HepG2 (cell line): ENCODE measurements at regions not wholly inside any gene's neighbourhood (a gene's known extent, or its start where the extent isn't known, plus 50 kb on each side); places are given as distances from the start of the nearest gene placed in this dataset.

Experiments
- ATAC-seq: fragments of 200-7000 bp; cut with Tn5 transposase; 3 replicates; pipeline ENCODE4 v1.9.1; 2020; ENCODE audit warnings: mild to moderate bottlenecking, moderate library complexity
- BruUV-seq: library from RNA; stranded (reverse); fragments of 400-500 nt; replicated peaks from 2 replicates; lab custom pipeline; 2021; lab: Mats Ljungman, UMichigan
- CTCF ChIA-PET: fragments of 300-600 bp; formaldehyde crosslinking; extraction: SDS; loops from one replicate; lab custom pipeline; 2021; ENCODE audit warnings: low total read pairs, inconsistent platforms, low intra/inter-chr PET ratio; lab: Yijun Ruan, JAX
- POLR2A ChIA-PET: fragments of 350-600 bp; sonication (Branson Sonifier 250); formaldehyde crosslinking; loops from one replicate; lab custom pipeline; 2020; ENCODE audit warnings: antibody characterized with exemption, inconsistent platforms; lab: Yijun Ruan, JAX
- DNase-seq: peaks from one replicate; pipeline ENCODE4 v3.0.0-alpha.2; 2015; ENCODE audit warnings: low spot score
- FAIRE-seq: peaks from 3 replicates; lab custom pipeline; 2011; peaks lifted over from hg19 to GRCh38; lab: Jason Lieb, UNC
- H2AFZ ChIP-seq: one replicate; pipeline ENCODE4 v1.6.1; 2011; ENCODE audit warnings: low read length, inconsistent platforms
- H3K27ac ChIP-seq: fragments of 300-600 bp; 3 replicates; pipeline ENCODE4 v1.8.0; 2011; ENCODE audit warnings: mixed run types, mild to moderate bottlenecking, mixed read lengths, low read length, inconsistent platforms; ENCODE audit not compliant: insufficient read depth; ENCODE audit errors: extremely low read length
- H3K27me3 ChIP-seq, 2 experiments: fragments of 200-600 bp in 1 of 2; 2 replicates in 1 of 2; 3 replicates in 1 of 2; pipeline versions ENCODE4 v1.6.0 to v1.8.0; 2011; ENCODE audit warnings: low read length in 2 of 2, mild to moderate bottlenecking in 2 of 2, moderate library complexity in 2 of 2, inconsistent platforms in 1 of 2; ENCODE audit not compliant: insufficient read depth in 2 of 2, control insufficient read depth in 1 of 2
- H3K36me3 ChIP-seq, 2 experiments: fragments of 200-600 bp in 1 of 2; replicated peaks in 1 of 2; 2 replicates in 1 of 2; 3 replicates in 1 of 2; pipeline versions ENCODE4 v1.5.1 to v1.8.0; 2011; ENCODE audit warnings: low read length in 2 of 2, inconsistent platforms in 1 of 2; ENCODE audit not compliant: insufficient read depth in 2 of 2, control insufficient read depth in 1 of 2
- H3K4me1 ChIP-seq: 2 replicates; pipeline ENCODE4 v1.5.1; 2012; ENCODE audit warnings: low read length, inconsistent platforms; ENCODE audit not compliant: insufficient read depth
- H3K4me2 ChIP-seq: 2 replicates; pipeline ENCODE4 v1.6.0; 2011; ENCODE audit warnings: low read depth, low read length, inconsistent platforms
- H3K4me3 ChIP-seq, 3 experiments: fragments of 200-600 bp in 1 of 3; sonication (generic), shearing (Covaris generic) in 1 of 3; replicated peaks in 1 of 3; 2 replicates each; pipeline ENCODE4 v1.5.1; 2011 to 2016; ENCODE audit warnings: low read length in 3 of 3, inconsistent platforms in 2 of 3, low read depth in 2 of 3, mild to moderate bottlenecking in 2 of 3, control low read depth in 1 of 3, mixed read lengths in 1 of 3; ENCODE audit not compliant: insufficient read depth in 1 of 3
- H3K79me2 ChIP-seq: one replicate; pipeline ENCODE4 v1.6.1; 2011; ENCODE audit warnings: low read length, inconsistent platforms; ENCODE audit not compliant: insufficient read depth
- H3K9ac ChIP-seq: 2 replicates; pipeline ENCODE4 v1.6.0; 2011; ENCODE audit warnings: mild to moderate bottlenecking, low read depth, low read length, inconsistent platforms; ENCODE audit not compliant: insufficient read depth
- H3K9me3 ChIP-seq: 2 replicates; pipeline ENCODE4 v1.5.1; 2012; ENCODE audit warnings: mild to moderate bottlenecking, low read length
- H4K20me1 ChIP-seq: 2 replicates; pipeline ENCODE4 v1.6.0; 2011; ENCODE audit warnings: inconsistent platforms, mild to moderate bottlenecking, low read length, moderate library complexity; ENCODE audit not compliant: insufficient read depth
- CEBPG ChIP-seq: IDR thresholded peaks from 2 replicates; pipeline ENCODE4 v1.6.1; 2016
- ETS1 ChIP-seq: sonication (generic); formaldehyde crosslinking; IDR thresholded peaks from 2 replicates; pipeline ENCODE4 v1.4.0; 2020; ENCODE audit warnings: missing genetic modification reagents
- HDAC2 ChIP-seq: sonication (generic); formaldehyde crosslinking; IDR thresholded peaks from 2 replicates; pipeline ENCODE4 v1.4.0; 2020; ENCODE audit warnings: missing genetic modification reagents
- HMG20A ChIP-seq: IDR thresholded peaks from 2 replicates; pipeline ENCODE4 v1.6.1; 2016; ENCODE audit warnings: borderline replicate concordance
- KMT2B ChIP-seq: IDR thresholded peaks from 2 replicates; pipeline ENCODE4 v1.6.1; 2016; ENCODE audit warnings: missing genetic modification reagents, missing compliant biosample characterization
- MYNN ChIP-seq: sonication (generic); formaldehyde crosslinking; IDR thresholded peaks from 2 replicates; pipeline ENCODE4 v1.4.0; 2020; ENCODE audit warnings: mild to moderate bottlenecking, low read depth, missing genetic modification reagents
- MYPOP ChIP-seq: sonication (generic); formaldehyde crosslinking; IDR thresholded peaks from 2 replicates; pipeline ENCODE4 v1.8.1; 2023; ENCODE audit warnings: mild to moderate bottlenecking, moderate library complexity, missing genetic modification reagents
- NFRKB ChIP-seq: fragments of 450-650 bp; IDR thresholded peaks from 2 replicates; pipeline ENCODE4 v1.6.1; 2017
- PRMT3 ChIP-seq: sonication (generic); formaldehyde crosslinking; IDR thresholded peaks from 2 replicates; pipeline ENCODE4 v1.8.1; 2022; ENCODE audit warnings: low read depth, mild to moderate bottlenecking, moderate library complexity, missing genetic modification reagents, borderline replicate concordance
- PTBP1 ChIP-seq: fragments of 200-400 bp; formaldehyde crosslinking; IDR thresholded peaks from 2 replicates; pipeline ENCODE4 v1.6.1; 2018; ENCODE audit warnings: low read length, low read depth; ENCODE audit not compliant: poor library complexity, severe bottlenecking
- ZFX ChIP-seq: sonication (generic); formaldehyde crosslinking; IDR thresholded peaks from 2 replicates; pipeline ENCODE4 v1.4.0; 2020; ENCODE audit warnings: mild to moderate bottlenecking, low read depth, missing genetic modification reagents, moderate library complexity
- ZNF503 ChIP-seq: sonication (generic); formaldehyde crosslinking; IDR thresholded peaks from 2 replicates; pipeline ENCODE4 v1.4.0; 2020; ENCODE audit warnings: missing genetic modification reagents
- ZNF644 ChIP-seq: IDR thresholded peaks from 2 replicates; pipeline ENCODE4 v1.6.1; 2016; ENCODE audit warnings: low read depth
- ZSCAN29 ChIP-seq: sonication (generic); formaldehyde crosslinking; conservative IDR thresholded peaks from 2 replicates; pipeline ENCODE4 v1.4.0; 2020; ENCODE audit warnings: mild to moderate bottlenecking, missing genetic modification reagents
- WGBS: methylation state at CpG from one replicate; pipeline ENCODE4 v1.1.6; 2017; ENCODE audit warnings: low lambda C conversion rate; 5-methylcytosine and 5-hydroxymethylcytosine counted together
- in situ Hi-C: cut with HindIII; loops from 2 replicates; pipeline ENCODE4 v1.10.0; 2017; ENCODE audit warnings: low pct_unique_long_range_greater_than_20kb; ENCODE audit not compliant: extremely low pct_ligation_motif_present
- intact Hi-C: fragments of 100-400 bp; cut with micrococcal nuclease; formaldehyde crosslinking; loops from one replicate; pipeline ENCODE4 v1.10.0; 2022; ENCODE audit not compliant: unreplicated experiment
- TF ChIP-seq, protein P1 (sequence below): sonication (generic); formaldehyde crosslinking; IDR thresholded peaks from 2 replicates; pipeline ENCODE4 v1.5.1; 2020; ENCODE audit warnings: mild to moderate bottlenecking, moderate library complexity, missing genetic modification reagents
- TF ChIP-seq, protein P2 (sequence below): sonication (generic); formaldehyde crosslinking; IDR thresholded peaks from 2 replicates; pipeline ENCODE4 v1.4.0; 2020; ENCODE audit warnings: missing genetic modification reagents

GRCh38 chr18:56284319-56284718 is 354.1 kb downstream of the TXNL1 start:
- H3K4me2 ChIP-seq = no peak overlapping the region
- CTCF ChIA-PET = no interaction called here
- TF ChIP-seq HDAC2 (CRISPR knock-in tag) = no peak
- TF ChIP-seq ZFX = no peak
- TF ChIP-seq PTBP1 = no peak
- no peak for TF ChIP-seq CEBPG (CRISPR knock-in tag)
- no peak for TF ChIP-seq ZNF644 (CRISPR knock-in tag)
- no peak for TF ChIP-seq HMG20A (CRISPR knock-in tag)
- no peak for TF ChIP-seq MYPOP (CRISPR knock-in tag)
- TF ChIP-seq ETS1 (CRISPR knock-in tag) = no peak
- TF ChIP-seq ZNF503 (CRISPR knock-in tag) = no peak
- TF ChIP-seq KMT2B (CRISPR knock-in tag) = no peak
- TF ChIP-seq, protein P1, sequence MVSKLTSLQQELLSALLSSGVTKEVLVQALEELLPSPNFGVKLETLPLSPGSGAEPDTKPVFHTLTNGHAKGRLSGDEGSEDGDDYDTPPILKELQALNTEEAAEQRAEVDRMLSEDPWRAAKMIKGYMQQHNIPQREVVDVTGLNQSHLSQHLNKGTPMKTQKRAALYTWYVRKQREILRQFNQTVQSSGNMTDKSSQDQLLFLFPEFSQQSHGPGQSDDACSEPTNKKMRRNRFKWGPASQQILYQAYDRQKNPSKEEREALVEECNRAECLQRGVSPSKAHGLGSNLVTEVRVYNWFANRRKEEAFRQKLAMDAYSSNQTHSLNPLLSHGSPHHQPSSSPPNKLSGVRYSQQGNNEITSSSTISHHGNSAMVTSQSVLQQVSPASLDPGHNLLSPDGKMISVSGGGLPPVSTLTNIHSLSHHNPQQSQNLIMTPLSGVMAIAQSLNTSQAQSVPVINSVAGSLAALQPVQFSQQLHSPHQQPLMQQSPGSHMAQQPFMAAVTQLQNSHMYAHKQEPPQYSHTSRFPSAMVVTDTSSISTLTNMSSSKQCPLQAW (CRISPR knock-in tag) = no peak
- no peak for TF ChIP-seq PRMT3 (CRISPR knock-in tag)
- no peak for TF ChIP-seq NFRKB
- TF ChIP-seq MYNN = no peak
- TF ChIP-seq, protein P2, sequence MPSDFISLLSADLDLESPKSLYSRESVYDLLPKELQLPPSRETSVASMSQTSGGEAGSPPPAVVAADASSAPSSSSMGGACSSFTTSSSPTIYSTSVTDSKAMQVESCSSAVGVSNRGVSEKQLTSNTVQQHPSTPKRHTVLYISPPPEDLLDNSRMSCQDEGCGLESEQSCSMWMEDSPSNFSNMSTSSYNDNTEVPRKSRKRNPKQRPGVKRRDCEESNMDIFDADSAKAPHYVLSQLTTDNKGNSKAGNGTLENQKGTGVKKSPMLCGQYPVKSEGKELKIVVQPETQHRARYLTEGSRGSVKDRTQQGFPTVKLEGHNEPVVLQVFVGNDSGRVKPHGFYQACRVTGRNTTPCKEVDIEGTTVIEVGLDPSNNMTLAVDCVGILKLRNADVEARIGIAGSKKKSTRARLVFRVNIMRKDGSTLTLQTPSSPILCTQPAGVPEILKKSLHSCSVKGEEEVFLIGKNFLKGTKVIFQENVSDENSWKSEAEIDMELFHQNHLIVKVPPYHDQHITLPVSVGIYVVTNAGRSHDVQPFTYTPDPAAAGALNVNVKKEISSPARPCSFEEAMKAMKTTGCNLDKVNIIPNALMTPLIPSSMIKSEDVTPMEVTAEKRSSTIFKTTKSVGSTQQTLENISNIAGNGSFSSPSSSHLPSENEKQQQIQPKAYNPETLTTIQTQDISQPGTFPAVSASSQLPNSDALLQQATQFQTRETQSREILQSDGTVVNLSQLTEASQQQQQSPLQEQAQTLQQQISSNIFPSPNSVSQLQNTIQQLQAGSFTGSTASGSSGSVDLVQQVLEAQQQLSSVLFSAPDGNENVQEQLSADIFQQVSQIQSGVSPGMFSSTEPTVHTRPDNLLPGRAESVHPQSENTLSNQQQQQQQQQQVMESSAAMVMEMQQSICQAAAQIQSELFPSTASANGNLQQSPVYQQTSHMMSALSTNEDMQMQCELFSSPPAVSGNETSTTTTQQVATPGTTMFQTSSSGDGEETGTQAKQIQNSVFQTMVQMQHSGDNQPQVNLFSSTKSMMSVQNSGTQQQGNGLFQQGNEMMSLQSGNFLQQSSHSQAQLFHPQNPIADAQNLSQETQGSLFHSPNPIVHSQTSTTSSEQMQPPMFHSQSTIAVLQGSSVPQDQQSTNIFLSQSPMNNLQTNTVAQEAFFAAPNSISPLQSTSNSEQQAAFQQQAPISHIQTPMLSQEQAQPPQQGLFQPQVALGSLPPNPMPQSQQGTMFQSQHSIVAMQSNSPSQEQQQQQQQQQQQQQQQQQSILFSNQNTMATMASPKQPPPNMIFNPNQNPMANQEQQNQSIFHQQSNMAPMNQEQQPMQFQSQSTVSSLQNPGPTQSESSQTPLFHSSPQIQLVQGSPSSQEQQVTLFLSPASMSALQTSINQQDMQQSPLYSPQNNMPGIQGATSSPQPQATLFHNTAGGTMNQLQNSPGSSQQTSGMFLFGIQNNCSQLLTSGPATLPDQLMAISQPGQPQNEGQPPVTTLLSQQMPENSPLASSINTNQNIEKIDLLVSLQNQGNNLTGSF (CRISPR knock-in tag) = no peak
- no peak for TF ChIP-seq ZSCAN29 (CRISPR knock-in tag)

More at GRCh38 chr18:56284319-56284718, 354.1 kb downstream of the TXNL1 start:
- no peak for FAIRE-seq
- Histone ChIP-seq H3K36me3 (no peaks in the 10 kb centered on the region), H4K20me1 (no peaks in the 10 kb centered on the region), H3K9ac (no peak overlapping the region), H3K9me3 (no peaks in the 10 kb centered on the region), H3K4me3 (no peak overlapping the region), H3K79me2 (no peaks in the 10 kb centered on the region), H2AFZ (no peak overlapping the region), H3K27me3 (no peaks in the 10 kb centered on the region), H3K27ac (no peak overlapping the region), H3K4me1 (no peaks in the 10 kb centered on the region)
- intact Hi-C loops (no loop called here), in situ Hi-C loops (no loop called here)
- no TSS peak for BruUV-seq
- POLR2A ChIA-PET = no interaction called here
- no peak for ATAC-seq
- DNase-seq = no peak
- WGBS = 3% methylated on average over 1 of the region's 1 CpG
